GM12878 (cell line): ENCODE measurements at regions not wholly inside any gene's neighbourhood (a gene's known extent, or its start where the extent isn't known, plus 50 kb on each side); places are given as distances from the start of the nearest gene placed in this dataset.

Experiments used
- ATAC-seq: fragments of 200-7000 bp; cut with Tn5 transposase; 3 replicates; pipeline ENCODE4 v1.9.1; 2020; ENCODE audit warnings: mild to moderate bottlenecking, moderate library complexity
- BruUV-seq: library from RNA; stranded (reverse); fragments of 400-500 nt; replicated peaks from 2 replicates; lab custom pipeline; 2021; lab: Mats Ljungman, UMichigan
- CTCF ChIA-PET: fragments of 300-600 bp; sonication (Branson Sonifier 250); formaldehyde crosslinking; extraction: SDS; loops from one replicate; lab custom pipeline; 2021; ENCODE audit warnings: inconsistent platforms; lab: Yijun Ruan, JAX
- POLR2A ChIA-PET: fragments of 350-600 bp; formaldehyde crosslinking; extraction: SDS; loops from one replicate; lab custom pipeline; 2021; ENCODE audit warnings: inconsistent platforms; lab: Charles Lee
- RAD21 ChIA-PET: fragments of 300-600 bp; sonication (Branson Sonifier 250); formaldehyde crosslinking; loops from one replicate; lab custom pipeline; 2023; ENCODE audit warnings: antibody characterized with exemption; ENCODE audit not compliant: unreplicated experiment; lab: Charles Lee
- SMC1A ChIA-PET: fragments of 300-600 bp; sonication (Branson Sonifier 250); formaldehyde crosslinking; loops from one replicate; lab custom pipeline; 2023; ENCODE audit not compliant: unreplicated experiment, uncharacterized antibody; lab: Charles Lee
- DNase-seq: peaks from one replicate; pipeline ENCODE4 v3.0.0-alpha.2; 2011; ENCODE audit warnings: low read depth, low spot score
- FAIRE-seq: peaks from 3 replicates; lab custom pipeline; 2011; peaks lifted over from hg19 to GRCh38; lab: Jason Lieb, UNC
- H2AFZ ChIP-seq: 2 replicates; pipeline ENCODE4 v1.6.0; 2011; ENCODE audit warnings: low read depth, low read length, control low read depth; ENCODE audit not compliant: control insufficient read depth
- H3K27ac ChIP-seq: 2 replicates; pipeline ENCODE4 v1.5.1; 2011; ENCODE audit warnings: control low read depth; ENCODE audit not compliant: control insufficient read depth, insufficient read depth
- H3K27me3 ChIP-seq, 2 experiments: replicated peaks in 1 of 2; 2 replicates each; pipeline versions ENCODE4 v1.6.0 to v1.6.1; 2011; ENCODE audit warnings: low read length in 1 of 2; ENCODE audit not compliant: control insufficient read depth in 2 of 2, insufficient read depth in 2 of 2
- H3K36me3 ChIP-seq, 2 experiments: 2 replicates each; pipeline ENCODE4 v1.5.1; 2011; ENCODE audit warnings: low read length in 1 of 2; ENCODE audit not compliant: control insufficient read depth in 2 of 2, insufficient read depth in 2 of 2
- H3K4me1 ChIP-seq: 2 replicates; pipeline ENCODE4 v1.6.1; 2011; ENCODE audit warnings: mild to moderate bottlenecking, low read length, moderate library complexity, mixed read lengths; ENCODE audit not compliant: control insufficient read depth, insufficient read depth
- H3K4me2 ChIP-seq: 2 replicates; pipeline ENCODE4 v1.6.0; 2011; ENCODE audit warnings: control low read depth; ENCODE audit not compliant: control insufficient read depth, insufficient read depth
- H3K4me3 ChIP-seq: fragments of 200-600 bp; sonication (generic); 2 replicates; pipeline ENCODE4 v1.5.1; 2016
- H3K79me2 ChIP-seq: 2 replicates; pipeline ENCODE4 v1.6.0; 2011; ENCODE audit warnings: low read length; ENCODE audit not compliant: control insufficient read depth, insufficient read depth
- H3K9ac ChIP-seq: 2 replicates; pipeline ENCODE4 v1.8.0; 2011; ENCODE audit warnings: low read length, control low read depth, mixed read lengths; ENCODE audit not compliant: control insufficient read depth, insufficient read depth
- H3K9me3 ChIP-seq: replicated peaks from 3 replicates; pipeline ENCODE4 v1.5.1; 2011; ENCODE audit warnings: mild to moderate bottlenecking, low read length; ENCODE audit not compliant: control insufficient read depth, insufficient read depth
- H4K20me1 ChIP-seq: 2 replicates; pipeline ENCODE4 v1.6.0; 2011; ENCODE audit not compliant: control insufficient read depth, insufficient read depth
- BACH1 ChIP-seq: fragments of 450-650 bp; IDR thresholded peaks from 2 replicates; pipeline ENCODE4 v1.6.1; 2017; ENCODE audit warnings: mild to moderate bottlenecking, borderline replicate concordance
- BRCA1 ChIP-seq: IDR thresholded peaks from 2 replicates; pipeline ENCODE4 v1.6.1; 2011; ENCODE audit warnings: low read depth, low read length, improper control_type of control experiment
- CBFB ChIP-seq: IDR thresholded peaks from 2 replicates; pipeline ENCODE4 v1.6.1; 2016; ENCODE audit warnings: antibody characterized with exemption, low read depth
- CREM ChIP-seq: IDR thresholded peaks from 2 replicates; pipeline ENCODE4 v1.6.1; 2014; ENCODE audit warnings: antibody characterized with exemption, low read depth
- EGR1 ChIP-seq, 2 experiments: IDR thresholded peaks; 1 replicate in 1 of 2; 2 replicates in 1 of 2; pipeline ENCODE4 v1.6.1; 2011 to 2012; ENCODE audit warnings: low read depth in 2 of 2, low read length in 2 of 2, borderline replicate concordance in 1 of 2, mild to moderate bottlenecking in 1 of 2, moderate library complexity in 1 of 2
- ETV6 ChIP-seq, 2 experiments: fragments of 450-650 bp in 1 of 2; IDR thresholded peaks in 1 of 2; conservative IDR thresholded peaks in 1 of 2; 2 replicates each; pipeline ENCODE4 v1.6.1; 2014; ENCODE audit warnings: antibody characterized with exemption in 1 of 2, borderline replicate concordance in 1 of 2, low read depth in 1 of 2, mild to moderate bottlenecking in 1 of 2, moderate library complexity in 1 of 2
- NR2F1 ChIP-seq: fragments of 450-650 bp; conservative IDR thresholded peaks from 2 replicates; pipeline ENCODE4 v1.6.1; 2017; ENCODE audit warnings: mild to moderate bottlenecking
- POU2F2 ChIP-seq: IDR thresholded peaks from 3 replicates; pipeline ENCODE4 v1.6.1; 2011; ENCODE audit warnings: low read depth, mild to moderate bottlenecking, low read length, borderline replicate concordance
- SPI1 ChIP-seq: IDR thresholded peaks from 2 replicates; pipeline ENCODE4 v1.6.1; 2011; ENCODE audit warnings: low read depth, mild to moderate bottlenecking, low read length, moderate library complexity, borderline replicate concordance; ENCODE audit not compliant: insufficient read depth
- TARDBP ChIP-seq: IDR thresholded peaks from 2 replicates; pipeline ENCODE4 v1.6.1; 2016; ENCODE audit warnings: borderline replicate concordance
- WGBS: methylation state at CpG from one replicate; pipeline ENCODE4 v1.1.6; 2016; ENCODE audit warnings: low lambda C conversion rate; ENCODE audit not compliant: insufficient replicate concordance, insufficient coverage; ENCODE audit errors: missing lambda C conversion rate; 5-methylcytosine and 5-hydroxymethylcytosine counted together
- in situ Hi-C: fragments of 300-500 bp; cut with MboI; formaldehyde crosslinking; loops from 9 replicates; pipeline ENCODE4 v1.14.3; 2018; ENCODE audit warnings: mixed read lengths
- intact Hi-C: fragments of 100-400 bp; cut with micrococcal nuclease; formaldehyde crosslinking; loops from one replicate; pipeline ENCODE4 v1.14.2; 2022; ENCODE audit not compliant: unreplicated experiment
- TF ChIP-seq, protein P1 (sequence below): IDR thresholded peaks from 2 replicates; pipeline ENCODE4 v1.6.1; 2011; ENCODE audit warnings: mild to moderate bottlenecking, low read depth, low read length, moderate library complexity; ENCODE audit not compliant: insufficient replicate concordance
- TF ChIP-seq, protein P2 (sequence below): fragments of 450-650 bp; IDR thresholded peaks from 2 replicates; pipeline ENCODE4 v1.6.1; 2017; ENCODE audit warnings: mild to moderate bottlenecking, low read depth, inconsistent platforms; ENCODE audit not compliant: poor library complexity, severe bottlenecking
- TF ChIP-seq, protein P3 (sequence below): fragments of 450-650 bp; IDR thresholded peaks from 2 replicates; pipeline ENCODE4 v1.6.1; 2016; ENCODE audit warnings: mild to moderate bottlenecking

DNA sequence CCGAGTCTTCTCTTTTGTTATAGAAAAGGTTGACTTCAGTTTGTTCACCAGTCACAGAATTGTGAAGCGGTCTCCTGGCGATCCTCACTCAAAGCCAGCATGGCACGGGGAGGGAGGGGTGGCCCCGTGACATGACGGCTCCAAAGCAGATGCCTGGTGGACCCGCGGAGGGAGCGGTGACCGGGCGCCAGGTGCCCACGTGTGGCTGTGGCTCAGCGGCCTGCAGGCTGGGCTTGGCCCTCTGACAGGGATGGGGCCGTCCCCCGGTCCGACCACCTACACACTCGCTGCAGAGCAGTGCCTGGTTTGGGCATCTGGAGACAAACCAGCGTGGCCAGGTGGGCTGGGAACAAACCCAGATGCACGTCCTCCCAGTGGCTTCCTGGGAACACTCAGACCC lies 129.1 kb upstream of the SNTG2 start (continued):
- no peak for TF ChIP-seq SPI1
- no peak for TF ChIP-seq CREM
- TF ChIP-seq CBFB, result no peak

DNA sequence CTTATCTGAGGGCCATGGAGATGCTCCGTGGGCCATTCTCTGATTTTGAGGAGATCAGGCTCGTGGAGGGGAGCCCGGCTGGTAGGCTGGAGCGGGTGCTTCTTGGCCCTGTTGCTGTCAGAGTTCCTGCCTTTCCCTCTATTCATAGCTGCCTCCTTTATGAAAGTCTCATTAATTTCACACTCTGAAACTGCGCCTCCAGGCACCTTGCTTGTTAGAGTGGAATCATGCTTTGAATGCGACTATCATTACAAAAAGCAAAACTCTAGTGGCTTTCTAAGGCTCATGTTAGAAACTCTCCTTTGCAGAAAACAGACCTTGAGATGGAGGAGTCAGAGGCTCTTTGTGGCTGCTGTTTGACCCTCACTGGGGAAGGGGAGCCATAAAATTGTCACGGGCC lies 131.0 kb upstream of the SNTG2 start:
- intact Hi-C loops, result no loop called here
- ChIA-PET CTCF (no interaction called here), RAD21 (no interaction called here), SMC1A (no interaction called here), POLR2A (no interaction called here)
- Histone ChIP-seq H3K9me3 (no peaks in the 10 kb centered on the region), H3K4me3 (no peak overlapping the region), H3K27ac (no peak overlapping the region), H3K27me3 (no peaks in the 10 kb centered on the region; a peak in 1 of 4 replicates), H3K4me1 (no peaks in the 10 kb centered on the region), H2AFZ (no peak overlapping the region), H4K20me1 (no peaks in the 10 kb centered on the region), H3K79me2 (no peaks in the 10 kb centered on the region), H3K36me3 (no peaks in the 10 kb centered on the region), H3K9ac (no peak overlapping the region), H3K4me2 (no peak overlapping the region)
- no peak for ATAC-seq
- WGBS, result 31% methylated on average over 7 of the region's 7 CpGs
- no peak for DNase-seq
- TF ChIP-seq BRCA1 (no peak), TARDBP (no peak)
- TF ChIP-seq, protein P1, sequence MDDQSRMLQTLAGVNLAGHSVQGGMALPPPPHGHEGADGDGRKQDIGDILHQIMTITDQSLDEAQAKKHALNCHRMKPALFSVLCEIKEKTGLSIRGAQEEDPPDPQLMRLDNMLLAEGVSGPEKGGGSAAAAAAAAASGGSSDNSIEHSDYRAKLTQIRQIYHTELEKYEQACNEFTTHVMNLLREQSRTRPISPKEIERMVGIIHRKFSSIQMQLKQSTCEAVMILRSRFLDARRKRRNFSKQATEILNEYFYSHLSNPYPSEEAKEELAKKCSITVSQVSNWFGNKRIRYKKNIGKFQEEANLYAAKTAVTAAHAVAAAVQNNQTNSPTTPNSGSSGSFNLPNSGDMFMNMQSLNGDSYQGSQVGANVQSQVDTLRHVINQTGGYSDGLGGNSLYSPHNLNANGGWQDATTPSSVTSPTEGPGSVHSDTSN, result no peak
- FAIRE-seq, result no peak
- BruUV-seq, result no TSS peak
- in situ Hi-C loops, result no loop called here

DNA sequence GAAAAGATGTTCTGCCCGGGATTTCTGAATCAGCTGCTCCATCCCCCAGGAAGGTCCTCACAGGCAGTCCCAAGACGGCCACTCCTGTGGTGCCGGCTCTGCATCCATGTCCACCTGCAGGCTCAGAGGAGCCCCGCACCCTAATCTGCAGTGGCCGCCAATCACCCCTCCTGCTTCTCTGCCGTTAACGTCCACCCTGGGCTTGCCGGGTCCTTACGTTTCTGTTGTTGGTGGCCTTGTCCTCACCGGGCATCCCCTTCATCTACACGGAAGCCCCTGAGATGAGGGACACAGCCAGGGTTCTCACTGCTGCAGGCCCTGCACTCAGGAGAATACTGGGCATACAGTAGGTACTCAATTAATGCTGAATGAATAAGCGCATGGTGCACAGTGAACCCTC lies 131.5 kb upstream of the SNTG2 start:
- intact Hi-C loops, result no loop called here
- no peak for TF ChIP-seq NR2F1
- no peak for TF ChIP-seq ETV6 (conservative IDR thresholded peaks at IDR 0.05 in 1 of 2, IDR thresholded peaks at IDR 0.05 in 1 of 2; ENCODE audit: borderline replicate concordance in 1 of 2, low read depth in 1 of 2)
- TF ChIP-seq, protein P2, sequence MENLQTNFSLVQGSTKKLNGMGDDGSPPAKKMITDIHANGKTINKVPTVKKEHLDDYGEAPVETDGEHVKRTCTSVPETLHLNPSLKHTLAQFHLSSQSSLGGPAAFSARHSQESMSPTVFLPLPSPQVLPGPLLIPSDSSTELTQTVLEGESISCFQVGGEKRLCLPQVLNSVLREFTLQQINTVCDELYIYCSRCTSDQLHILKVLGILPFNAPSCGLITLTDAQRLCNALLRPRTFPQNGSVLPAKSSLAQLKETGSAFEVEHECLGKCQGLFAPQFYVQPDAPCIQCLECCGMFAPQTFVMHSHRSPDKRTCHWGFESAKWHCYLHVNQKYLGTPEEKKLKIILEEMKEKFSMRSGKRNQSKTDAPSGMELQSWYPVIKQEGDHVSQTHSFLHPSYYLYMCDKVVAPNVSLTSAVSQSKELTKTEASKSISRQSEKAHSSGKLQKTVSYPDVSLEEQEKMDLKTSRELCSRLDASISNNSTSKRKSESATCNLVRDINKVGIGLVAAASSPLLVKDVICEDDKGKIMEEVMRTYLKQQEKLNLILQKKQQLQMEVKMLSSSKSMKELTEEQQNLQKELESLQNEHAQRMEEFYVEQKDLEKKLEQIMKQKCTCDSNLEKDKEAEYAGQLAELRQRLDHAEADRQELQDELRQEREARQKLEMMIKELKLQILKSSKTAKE, result no peak
- TF ChIP-seq, protein P3, sequence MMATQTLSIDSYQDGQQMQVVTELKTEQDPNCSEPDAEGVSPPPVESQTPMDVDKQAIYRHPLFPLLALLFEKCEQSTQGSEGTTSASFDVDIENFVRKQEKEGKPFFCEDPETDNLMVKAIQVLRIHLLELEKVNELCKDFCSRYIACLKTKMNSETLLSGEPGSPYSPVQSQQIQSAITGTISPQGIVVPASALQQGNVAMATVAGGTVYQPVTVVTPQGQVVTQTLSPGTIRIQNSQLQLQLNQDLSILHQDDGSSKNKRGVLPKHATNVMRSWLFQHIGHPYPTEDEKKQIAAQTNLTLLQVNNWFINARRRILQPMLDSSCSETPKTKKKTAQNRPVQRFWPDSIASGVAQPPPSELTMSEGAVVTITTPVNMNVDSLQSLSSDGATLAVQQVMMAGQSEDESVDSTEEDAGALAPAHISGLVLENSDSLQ, result no peak
- no peak for TF ChIP-seq BACH1
- no peak for TF ChIP-seq POU2F2
- no peak for TF ChIP-seq EGR1 (IDR thresholded peaks at IDR 0.05; ENCODE audit: borderline replicate concordance in 1 of 2, low read depth in 2 of 2, low read length in 2 of 2)

More for the DNA sequence above, 131.5 kb upstream of the SNTG2 start:
- BruUV-seq, result no TSS peak
- Histone ChIP-seq H3K4me2 (no peak overlapping the region), H2AFZ (no peak overlapping the region), H3K36me3 (no peaks in the 10 kb centered on the region), H3K4me3 (no peak overlapping the region), H3K9me3 (no peaks in the 10 kb centered on the region), H3K9ac (no peak overlapping the region), H4K20me1 (no peaks in the 10 kb centered on the region), H3K4me1 (no peaks in the 10 kb centered on the region), H3K79me2 (no peaks in the 10 kb centered on the region), H3K27ac (no peak overlapping the region), H3K27me3 (no peaks in the 10 kb centered on the region; a peak in 1 of 4 replicates)
- WGBS, result 79% methylated on average over 12 of the region's 12 CpGs
- CTCF ChIA-PET, result no interaction called here
- RAD21 ChIA-PET, result no interaction called here
- POLR2A ChIA-PET, result no interaction called here
- no peak for DNase-seq
- SMC1A ChIA-PET, result no interaction called here
- no peak for ATAC-seq
- in situ Hi-C loops, result no loop called here
- no peak for FAIRE-seq
